ENCODE measurements at regions not wholly inside any gene's neighbourhood (a gene's known extent, or its start where the extent isn't known, plus 50 kb on each side); places are given as distances from the start of the nearest gene placed in this dataset.

- H2AFZ ChIP-seq (ENCODE audit: insufficient read depth, low read depth, low read length, poor library complexity, severe bottlenecking): no peak overlapping the region
- H3K79me2 ChIP-seq (ENCODE audit: control insufficient read depth, insufficient read depth, low read length): no peaks in the 10 kb centered on the region
- POLR2A ChIA-PET: no interaction called here
- ATAC-seq (ENCODE audit: low read depth): no peak
- 93% methylated on average over 3 of the region's 3 CpGs for WGBS (ENCODE audit: insufficient coverage)
- H3K9me3 ChIP-seq (ENCODE audit: control extremely low read depth in 1 of 3, control insufficient read depth in 2 of 3, insufficient read depth in 1 of 3, low read length in 2 of 3): peaks cover 0 to 5% (median 2%) of the 10 kb centered on the region in 3 donors
- H3K27me3 ChIP-seq (replicated peaks in 1 of 4; ENCODE audit: control extremely low read depth in 1 of 4, control insufficient read depth in 3 of 4, insufficient read depth in 4 of 4, low read length in 3 of 4): no peaks in the 10 kb centered on the region
- H3K4me1 Mint-ChIP-seq: no peaks in the 10 kb centered on the region
- H3K36me3 ChIP-seq (replicated peaks in 1 of 2; ENCODE audit: control extremely low read depth in 1 of 2, control insufficient read depth in 1 of 2, extremely low read depth in 1 of 2, insufficient read depth in 2 of 2, low read length in 1 of 2): no peaks in the 10 kb centered on the region
- no peak overlapping the region for H3K4me2 ChIP-seq (replicated peaks; ENCODE audit: low read depth, low read length, poor library complexity, severe bottlenecking)
- no peak for DNase-seq
- peaks cover 5% of the 10 kb centered on the region for H3K27me3 Mint-ChIP-seq
- H3K4me3 Mint-ChIP-seq: no peak overlapping the region
- no peaks in the 10 kb centered on the region for H3K4me1 ChIP-seq (ENCODE audit: control insufficient read depth in 2 of 2, insufficient read depth in 2 of 2, low read length in 2 of 2)
- H3K27ac ChIP-seq (ENCODE audit: low read length in 2 of 2): no peak overlapping the region
- H3K27ac Mint-ChIP-seq: no peak overlapping the region
- H4K20me1 ChIP-seq (ENCODE audit: control insufficient read depth, insufficient read depth, low read length, poor library complexity, severe bottlenecking): no peaks in the 10 kb centered on the region
- H3K4me3 ChIP-seq (ENCODE audit: control extremely low read depth in 1 of 5, extremely low read depth in 1 of 5, insufficient read depth in 1 of 5, low read depth in 2 of 5, low read length in 4 of 5): no peak overlapping the region
- CTCF ChIA-PET: no interaction called here
- no peak for TF ChIP-seq CTCF (IDR thresholded peaks at IDR 0.05)
- H3K9ac ChIP-seq (ENCODE audit: low read length): no peak overlapping the region
- intact Hi-C loops (cut with micrococcal nuclease): no loop called here
- H3K9me3 Mint-ChIP-seq (ENCODE audit: insufficient read depth): no peaks in the 10 kb centered on the region
Measured at GRCh38 chr10:78267598-78267997, 233.9 kb downstream of the RPS24 start.

GRCh38 chr10:78269060-78269459 is 235.4 kb downstream of the RPS24 start:
- Histone ChIP-seq H4K20me1 (ENCODE audit: control insufficient read depth, insufficient read depth, low read length, poor library complexity, severe bottlenecking) (no peaks in the 10 kb centered on the region), H3K4me3 (ENCODE audit: control extremely low read depth in 1 of 5, extremely low read depth in 1 of 5, insufficient read depth in 1 of 5, low read depth in 2 of 5, low read length in 4 of 5) (no peak overlapping the region), H3K4me2 (replicated peaks; ENCODE audit: low read depth, low read length, poor library complexity, severe bottlenecking) (no peak overlapping the region), H2AFZ (ENCODE audit: insufficient read depth, low read depth, low read length, poor library complexity, severe bottlenecking) (no peak overlapping the region), H3K9me3 (ENCODE audit: control extremely low read depth in 1 of 3, control insufficient read depth in 2 of 3, insufficient read depth in 1 of 3, low read length in 2 of 3) (peaks cover 0 to 5% (median 2%) of the 10 kb centered on the region in 3 donors), H3K27ac (ENCODE audit: low read length in 2 of 2) (no peak overlapping the region), H3K79me2 (ENCODE audit: control insufficient read depth, insufficient read depth, low read length) (no peaks in the 10 kb centered on the region), H3K9ac (ENCODE audit: low read length) (no peak overlapping the region), H3K27me3 (replicated peaks in 1 of 4; ENCODE audit: control extremely low read depth in 1 of 4, control insufficient read depth in 3 of 4, insufficient read depth in 4 of 4, low read length in 3 of 4) (peaks cover 0 to 2% (median 0%) of the 10 kb centered on the region in 4 experiments), H3K4me1 (ENCODE audit: control insufficient read depth in 2 of 2, insufficient read depth in 2 of 2, low read length in 2 of 2) (no peaks in the 10 kb centered on the region), H3K36me3 (replicated peaks in 1 of 2; ENCODE audit: control extremely low read depth in 1 of 2, control insufficient read depth in 1 of 2, extremely low read depth in 1 of 2, insufficient read depth in 2 of 2, low read length in 1 of 2) (no peaks in the 10 kb centered on the region)
- ATAC-seq (ENCODE audit: low read depth) (no peak), DNase-seq (no peak)
- WGBS (ENCODE audit: insufficient coverage): no CpG with 5 or more reads among the region's 2 CpGs
- Mint-ChIP-seq H3K4me1 (no peaks in the 10 kb centered on the region), H3K27ac (no peak overlapping the region), H3K4me3 (no peak overlapping the region), H3K27me3 (peaks cover 9% of the 10 kb centered on the region), H3K9me3 (ENCODE audit: insufficient read depth) (no peaks in the 10 kb centered on the region)
- no peak for TF ChIP-seq EZH2 (IDR thresholded peaks at IDR 0.05; ENCODE audit: borderline replicate concordance, insufficient read depth, low read depth, low read length, poor library complexity, severe bottlenecking)
- TF ChIP-seq CTCF (IDR thresholded peaks at IDR 0.05): no peak
- CTCF ChIA-PET: no interaction called here
- POLR2A ChIA-PET: no interaction called here
- intact Hi-C loops (cut with micrococcal nuclease): no loop called here
